HG03060 (cell line): ENCODE measurements at regions not wholly inside any gene's neighbourhood (a gene's known extent, or its start where the extent isn't known, plus 50 kb on each side); places are given as distances from the start of the nearest gene placed in this dataset.
"Not testable (repeated sequence)": the region's sequence is repeated elsewhere in the genome, so short reads cannot be mapped to it uniquely, and the experiment has no call there.

Experiments used
- ATAC-seq: cut with Tn5 transposase; IDR thresholded peaks from one replicate; pipeline ENCODE4 v1.9.1; 2021; ENCODE audit warnings: low read depth, moderate number of reproducible peaks; ENCODE audit not compliant: unreplicated experiment

DNA sequence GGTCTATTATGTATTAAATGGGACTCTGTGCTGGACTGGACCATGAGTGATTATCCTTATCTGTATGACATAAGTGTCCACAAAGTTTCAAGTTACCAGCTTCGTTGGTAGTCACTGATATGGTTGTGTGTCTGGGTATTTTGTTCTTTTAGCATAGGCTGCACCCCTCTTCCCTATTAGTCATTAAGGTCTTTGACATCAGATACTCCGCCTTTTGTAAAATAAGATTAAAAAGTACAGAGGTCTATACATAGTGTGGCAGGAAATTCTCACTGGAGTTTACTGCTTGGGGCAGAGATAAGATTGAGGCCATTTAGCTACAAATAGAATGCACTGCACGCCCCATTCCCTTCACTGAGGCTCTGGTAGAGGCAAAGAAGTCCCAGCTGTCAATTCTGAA lies 99.4 kb downstream of the TMEM215 start:
- ATAC-seq, result no peak

DNA sequence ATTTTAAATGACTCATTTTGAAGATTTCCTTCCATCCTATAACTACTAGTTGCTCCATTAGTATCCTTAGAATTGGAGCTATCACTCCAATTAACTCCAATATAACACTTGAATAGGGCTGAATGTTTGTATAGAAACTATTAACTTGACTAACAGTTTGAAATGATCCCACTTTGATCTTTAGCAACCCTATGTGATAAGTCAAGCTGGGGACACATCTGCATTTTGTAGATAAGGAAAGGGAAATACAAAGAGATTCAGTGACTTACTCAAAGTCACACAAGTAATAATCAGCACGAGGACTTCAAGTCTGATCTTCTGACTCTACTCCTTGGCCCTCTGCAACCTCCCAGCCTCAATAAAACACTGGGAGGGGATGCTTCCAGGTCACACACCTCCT lies 101.1 kb downstream of the TMEM215 start:
- no peak for ATAC-seq

DNA sequence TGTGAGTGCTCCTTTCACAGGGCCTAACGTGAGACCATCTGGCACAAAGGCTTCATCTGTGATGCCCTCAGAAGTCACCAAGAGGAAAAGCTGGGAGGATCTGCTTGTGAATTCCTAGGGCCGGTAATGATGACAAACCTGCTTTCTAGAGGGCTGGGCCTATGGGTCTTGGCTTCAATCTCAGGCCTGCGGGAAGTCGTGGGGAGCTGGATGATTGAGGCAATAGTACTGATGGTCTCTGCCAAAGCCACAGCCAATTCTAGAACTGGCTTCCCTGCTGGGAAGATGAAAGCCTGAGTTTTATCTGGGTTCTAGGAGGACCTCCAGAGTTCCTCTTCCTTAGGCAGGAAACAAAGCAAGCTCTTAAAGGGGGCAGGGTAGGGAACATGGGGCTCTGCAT lies 102.7 kb downstream of the TMEM215 start:
- no peak for ATAC-seq

DNA sequence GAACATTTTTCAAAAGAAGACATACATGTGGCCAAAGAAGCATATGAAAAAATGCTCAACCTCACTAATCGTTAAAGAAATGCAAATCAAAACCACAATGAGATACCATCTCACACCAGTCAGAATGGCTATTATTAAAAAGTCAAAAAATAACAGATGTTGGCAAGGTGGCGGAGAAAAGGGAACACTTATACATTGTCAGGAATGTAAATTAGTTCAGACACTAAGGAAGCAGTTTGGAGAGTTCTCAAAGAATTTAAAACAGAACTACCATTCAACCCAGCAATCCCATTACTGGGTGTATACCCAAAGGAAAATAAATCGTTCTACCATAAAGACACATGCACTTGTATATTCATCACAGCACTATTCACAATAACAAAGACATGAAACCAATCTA lies 106.9 kb downstream of the APTX start:
- ATAC-seq, result not testable (repeated sequence)

DNA sequence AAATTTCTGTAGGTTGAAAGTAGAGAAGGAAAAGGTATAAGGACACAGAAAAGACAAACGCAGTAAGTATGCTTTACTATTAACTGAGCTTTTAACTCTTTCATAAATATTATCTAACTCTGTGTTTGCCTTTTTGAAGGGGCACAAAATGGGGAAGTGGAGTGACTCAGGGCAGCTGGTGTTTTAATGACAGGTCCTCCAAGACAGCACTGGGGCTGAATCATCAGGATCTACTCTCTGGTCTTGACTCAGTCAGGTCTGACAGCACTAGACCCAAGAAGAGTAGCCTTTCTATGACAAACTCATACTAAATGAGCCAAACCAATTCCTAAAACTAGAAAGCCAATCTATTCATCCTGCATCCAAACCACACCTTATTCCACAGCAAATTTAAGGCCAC lies 102.2 kb downstream of the APTX start:
- no peak for ATAC-seq

DNA sequence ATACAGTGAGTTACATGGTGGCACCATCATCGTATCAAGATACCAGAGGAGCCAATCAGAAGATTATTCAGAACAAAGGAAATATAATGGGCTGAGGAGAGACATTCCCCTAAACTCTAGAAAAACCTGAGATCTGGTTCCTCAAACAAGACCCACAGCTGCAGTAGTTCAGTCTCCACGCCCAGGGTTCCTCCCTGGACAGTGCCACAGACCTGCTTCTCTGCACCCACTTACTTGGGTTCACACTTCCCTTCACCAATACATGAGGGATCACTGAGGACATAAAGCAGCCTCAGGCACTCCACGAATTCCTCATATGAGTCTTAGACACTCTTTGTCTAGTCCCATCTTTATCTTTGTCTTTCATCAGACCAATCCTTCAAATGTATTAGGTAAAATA lies 101.7 kb downstream of the APTX start:
- no peak for ATAC-seq

DNA sequence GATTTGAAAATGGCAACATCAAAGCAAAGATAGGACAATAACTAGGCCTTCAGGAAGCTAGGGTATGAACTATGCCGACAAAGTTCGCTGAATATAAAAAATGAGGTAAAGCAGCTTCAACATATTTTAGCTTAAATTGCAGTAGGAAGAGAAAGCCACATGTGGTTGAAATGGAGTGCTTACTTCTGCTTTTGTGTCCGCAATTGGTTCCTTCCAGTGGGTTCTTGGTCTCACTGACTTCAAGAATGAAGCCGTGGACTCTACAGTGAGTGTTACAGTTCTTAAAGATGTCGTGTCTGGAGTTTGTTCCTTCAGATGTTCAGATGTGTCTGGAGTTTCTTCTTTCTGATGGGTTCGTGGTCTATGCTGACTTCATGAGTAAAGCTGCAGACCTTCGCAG lies 95.2 kb downstream of the APTX start:
- ATAC-seq, result peak; percentile 98

DNA sequence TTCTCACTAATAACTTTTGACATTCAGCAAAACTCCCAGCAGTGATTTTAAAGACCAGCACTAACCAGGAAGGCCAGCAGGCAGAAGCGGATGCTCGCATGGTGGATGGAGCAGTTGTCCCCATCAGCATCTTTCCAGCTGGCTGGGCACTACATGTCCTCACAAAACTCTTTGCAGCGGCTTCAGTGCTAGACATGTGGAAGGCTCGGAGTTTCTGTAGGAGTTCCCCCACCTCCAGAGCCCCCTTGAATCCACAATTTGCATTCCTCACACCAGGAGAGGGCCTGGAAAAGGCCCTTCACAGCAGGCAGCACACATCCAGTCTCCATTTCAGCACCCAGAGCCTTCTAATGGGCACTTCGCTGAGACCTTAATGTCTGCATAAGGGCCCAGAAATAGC lies 85.6 kb downstream of the APTX start:
- no peak for ATAC-seq

DNA sequence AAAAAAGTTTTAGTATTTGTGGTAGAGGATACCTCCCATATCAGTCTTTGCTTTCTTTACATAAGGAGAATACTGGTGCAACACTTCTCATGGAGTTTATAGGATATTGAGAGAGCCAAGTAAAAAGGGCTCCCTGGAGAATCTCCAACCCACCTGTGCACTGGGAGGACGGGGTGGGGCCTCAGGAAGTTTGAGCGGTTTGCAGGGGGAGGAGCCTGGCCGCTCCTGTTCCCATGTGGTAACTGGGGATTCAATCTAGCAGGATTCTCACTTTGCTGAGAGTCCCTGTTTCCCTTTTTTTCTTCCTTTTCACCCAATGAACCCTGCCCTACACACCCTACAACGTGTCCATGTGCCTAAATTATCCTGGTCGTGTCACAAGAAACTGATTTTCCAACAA lies 82.8 kb downstream of the APTX start:
- ATAC-seq, result no peak
